ENCODE measurements at regions not wholly inside any gene's neighbourhood (a gene's known extent, or its start where the extent isn't known, plus 50 kb on each side); places are given as distances from the start of the nearest gene placed in this dataset.

- no peak overlapping the region for H3K4me3 ChIP-seq (ENCODE audit: low read depth, poor library complexity, severe bottlenecking)
- DNase-seq (ENCODE audit: low spot score in 2 of 2), result no peak
- 76 to 79% methylated on average over 1 of the region's 1 CpG for WGBS, 2 donors
- intact Hi-C loops (cut with DNase I; ENCODE audit: low total_unique reads), result no loop called here
- TF ChIP-seq, protein P1, sequence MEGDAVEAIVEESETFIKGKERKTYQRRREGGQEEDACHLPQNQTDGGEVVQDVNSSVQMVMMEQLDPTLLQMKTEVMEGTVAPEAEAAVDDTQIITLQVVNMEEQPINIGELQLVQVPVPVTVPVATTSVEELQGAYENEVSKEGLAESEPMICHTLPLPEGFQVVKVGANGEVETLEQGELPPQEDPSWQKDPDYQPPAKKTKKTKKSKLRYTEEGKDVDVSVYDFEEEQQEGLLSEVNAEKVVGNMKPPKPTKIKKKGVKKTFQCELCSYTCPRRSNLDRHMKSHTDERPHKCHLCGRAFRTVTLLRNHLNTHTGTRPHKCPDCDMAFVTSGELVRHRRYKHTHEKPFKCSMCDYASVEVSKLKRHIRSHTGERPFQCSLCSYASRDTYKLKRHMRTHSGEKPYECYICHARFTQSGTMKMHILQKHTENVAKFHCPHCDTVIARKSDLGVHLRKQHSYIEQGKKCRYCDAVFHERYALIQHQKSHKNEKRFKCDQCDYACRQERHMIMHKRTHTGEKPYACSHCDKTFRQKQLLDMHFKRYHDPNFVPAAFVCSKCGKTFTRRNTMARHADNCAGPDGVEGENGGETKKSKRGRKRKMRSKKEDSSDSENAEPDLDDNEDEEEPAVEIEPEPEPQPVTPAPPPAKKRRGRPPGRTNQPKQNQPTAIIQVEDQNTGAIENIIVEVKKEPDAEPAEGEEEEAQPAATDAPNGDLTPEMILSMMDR (IDR thresholded peaks at IDR 0.05), result no peak
- TF ChIP-seq POLR2A (IDR thresholded peaks at IDR 0.05), result no peak
These were observed 89.2 kb upstream of the E2F8 start for GRCh38 chr11:19329970-19330369.

- TF ChIP-seq POLR2A (IDR thresholded peaks at IDR 0.05), result no peak
- TF ChIP-seq, protein P1 (IDR thresholded peaks at IDR 0.05), result no peak
- 73 to 81% methylated on average over 8 of the region's 8 CpGs for WGBS, 2 donors
- no peak overlapping the region for H3K4me3 ChIP-seq (ENCODE audit: low read depth, poor library complexity, severe bottlenecking)
- intact Hi-C loops (cut with DNase I; ENCODE audit: low total_unique reads), result no loop called here
- no peak for DNase-seq (ENCODE audit: low spot score in 2 of 2)
These were observed 88.0 kb upstream of the E2F8 start for GRCh38 chr11:19328586-19329311.

DNA sequence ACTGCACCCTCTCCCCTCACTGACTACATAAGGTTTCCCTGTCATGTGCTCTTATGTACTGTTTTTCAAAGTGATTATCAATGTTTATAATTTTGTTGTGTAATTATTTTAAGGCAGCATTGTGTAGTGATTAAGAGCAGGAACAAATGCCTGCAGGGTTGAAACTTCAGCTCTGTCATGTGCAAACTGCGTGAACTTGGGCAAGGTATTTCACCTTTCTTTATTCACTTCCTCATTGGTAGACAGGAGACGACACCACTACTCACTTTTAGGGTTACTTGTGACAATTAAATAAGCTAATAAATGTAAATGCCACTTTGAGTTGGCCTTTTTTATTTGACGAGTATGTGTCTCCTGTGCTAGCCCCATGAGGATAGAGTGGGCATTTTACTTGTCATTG, 86.5 kb upstream of the E2F8 start:
- no peak overlapping the region for H3K4me3 ChIP-seq (ENCODE audit: low read depth, poor library complexity, severe bottlenecking)
- WGBS, 2 donors, result 77 to 79% methylated on average over 3 of the region's 3 CpGs
- intact Hi-C loops (cut with DNase I; ENCODE audit: low total_unique reads), result no loop called here
- TF ChIP-seq, protein P1 (IDR thresholded peaks at IDR 0.05), result no peak
- TF ChIP-seq POLR2A (IDR thresholded peaks at IDR 0.05), result no peak
- DNase-seq (ENCODE audit: low spot score in 2 of 2), result no peak

DNA sequence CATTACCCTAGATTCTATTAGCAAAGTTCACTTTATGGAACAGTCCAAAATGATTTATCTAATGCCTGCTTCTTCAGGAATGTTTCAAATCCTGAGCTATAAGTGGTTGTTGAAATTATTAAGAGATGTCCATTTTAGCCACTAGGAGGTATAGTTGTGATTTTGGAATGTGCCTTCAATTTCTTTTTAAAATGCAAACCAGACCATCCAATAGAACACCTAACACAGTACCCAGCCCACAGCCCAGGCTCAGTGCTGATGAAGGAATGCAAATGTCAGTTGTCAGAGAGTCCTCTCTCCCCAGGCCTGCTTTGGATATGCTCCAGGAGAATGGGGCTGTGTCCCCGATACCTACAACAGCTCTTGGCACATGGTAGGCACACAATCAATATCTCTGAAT, 85.8 kb upstream of the E2F8 start:
- WGBS, 2 donors, result 44 to 69% methylated on average over 1 of the region's 1 CpG
- intact Hi-C loops (cut with DNase I; ENCODE audit: low total_unique reads), result no loop called here
- no peak for TF ChIP-seq POLR2A (IDR thresholded peaks at IDR 0.05)
- H3K4me3 ChIP-seq (ENCODE audit: low read depth, poor library complexity, severe bottlenecking), result no peak overlapping the region
- DNase-seq (ENCODE audit: low spot score in 2 of 2), result no peak

DNA sequence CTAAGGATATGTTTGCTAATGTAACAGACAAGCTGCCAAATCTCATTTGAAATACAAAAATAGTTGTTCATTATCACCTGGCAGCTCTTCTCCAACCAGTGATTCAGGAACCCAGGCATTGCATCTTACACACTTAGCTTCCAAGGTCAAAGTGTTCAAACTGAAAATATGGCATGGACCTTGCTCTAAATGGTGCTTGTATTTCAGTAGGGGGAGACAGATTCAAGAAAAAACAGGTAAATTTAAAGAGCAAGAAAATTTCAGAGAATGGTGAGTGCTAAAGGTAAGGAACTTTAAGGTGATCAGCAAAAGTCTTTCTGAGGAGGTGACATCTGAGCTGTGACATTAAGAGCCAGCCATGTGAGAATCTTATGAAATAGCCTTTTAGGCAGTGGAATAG, 82.8 kb upstream of the E2F8 start:
- intact Hi-C loops (cut with DNase I; ENCODE audit: low total_unique reads), result no loop called here
- DNase-seq (ENCODE audit: low spot score in 2 of 2), result no peak
- no peak overlapping the region for H3K4me3 ChIP-seq (ENCODE audit: low read depth, poor library complexity, severe bottlenecking)
- no peak for TF ChIP-seq POLR2A (IDR thresholded peaks at IDR 0.05)
- TF ChIP-seq, protein P1 (IDR thresholded peaks at IDR 0.05), result no peak

DNA sequence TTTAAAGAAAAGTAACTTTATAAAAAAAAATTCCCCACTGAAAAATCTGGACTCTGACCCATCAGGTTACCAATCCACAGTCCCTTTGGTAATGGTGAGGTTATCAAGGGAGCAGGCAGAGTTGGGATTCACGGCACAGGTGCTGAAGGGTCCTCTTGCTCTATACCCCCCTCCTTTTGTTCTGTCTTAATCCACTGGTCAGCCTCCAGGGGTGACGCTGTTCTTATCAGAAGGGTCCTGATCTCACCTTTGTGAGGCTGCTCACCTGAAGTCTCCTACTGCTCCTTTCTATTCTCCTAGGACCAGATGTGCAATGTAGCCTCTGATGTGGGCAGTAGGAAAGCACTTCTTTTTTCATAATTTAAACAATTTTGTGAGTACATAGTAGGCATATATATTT, 80.6 kb upstream of the E2F8 start:
- no peak for DNase-seq (ENCODE audit: low spot score in 2 of 2)
- TF ChIP-seq POLR2A (IDR thresholded peaks at IDR 0.05), result no peak
- TF ChIP-seq, protein P1 (IDR thresholded peaks at IDR 0.05), result no peak
- WGBS, 2 donors, result 75% methylated on average over 2 of the region's 2 CpGs
- H3K4me3 ChIP-seq (ENCODE audit: low read depth, poor library complexity, severe bottlenecking), result no peak overlapping the region
- intact Hi-C loops (cut with DNase I; ENCODE audit: low total_unique reads), result no loop called here
